ENCODE measurements at regions not wholly inside any gene's neighbourhood (a gene's known extent, or its start where the extent isn't known, plus 50 kb on each side); places are given as distances from the start of the nearest gene placed in this dataset.

DNA sequence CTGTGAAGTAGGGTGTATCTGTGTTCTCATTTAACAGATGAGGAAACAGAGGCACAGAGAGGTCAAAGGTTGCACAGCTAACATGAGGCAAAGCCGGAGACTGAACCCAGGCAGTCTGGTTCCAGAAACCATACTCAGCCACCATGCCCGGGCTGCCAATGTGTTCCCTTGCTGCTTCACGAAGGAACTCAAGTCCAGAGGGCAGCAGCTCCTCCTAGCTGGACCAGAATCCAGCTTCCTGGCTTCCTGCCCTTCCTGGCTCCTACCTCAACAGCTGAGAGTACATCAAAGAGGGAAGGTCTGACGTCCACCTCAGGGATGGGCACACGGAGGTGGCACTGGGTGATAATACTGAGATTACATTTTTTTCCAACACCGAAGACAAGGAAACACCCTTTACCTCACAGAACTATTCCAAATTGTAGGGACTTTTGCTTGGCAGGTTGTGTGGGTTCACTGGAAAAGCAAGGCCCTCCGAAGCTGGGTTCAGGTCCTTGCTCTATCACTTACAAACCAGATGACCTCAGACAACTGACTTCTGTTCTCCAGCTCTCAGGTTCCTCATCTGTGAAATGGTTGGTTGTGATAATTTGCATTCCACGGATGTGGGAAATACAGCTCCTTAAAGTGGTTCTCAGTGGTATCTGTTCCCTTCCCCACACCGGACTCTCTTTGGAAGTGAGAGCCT lies 154.1 kb upstream of the ZMIZ1 start:
- DNase-seq: no peak

DNA sequence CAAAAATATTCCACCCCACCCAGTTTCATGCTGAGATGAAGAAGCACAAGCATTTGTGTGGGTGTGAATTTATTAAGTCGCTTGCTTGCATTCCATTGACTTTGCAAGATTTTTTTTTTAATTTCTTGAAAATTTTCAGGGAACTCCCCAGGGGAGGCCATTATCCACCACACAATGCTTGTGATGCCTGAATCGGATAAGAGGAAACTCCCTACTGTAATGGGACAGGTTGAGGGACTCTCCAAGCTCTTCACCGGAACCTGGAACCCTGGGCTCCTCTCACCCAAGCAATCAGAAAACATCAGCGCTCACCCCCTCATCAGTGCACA lies 153.6 kb upstream of the ZMIZ1 start:
- no peak for DNase-seq

DNA sequence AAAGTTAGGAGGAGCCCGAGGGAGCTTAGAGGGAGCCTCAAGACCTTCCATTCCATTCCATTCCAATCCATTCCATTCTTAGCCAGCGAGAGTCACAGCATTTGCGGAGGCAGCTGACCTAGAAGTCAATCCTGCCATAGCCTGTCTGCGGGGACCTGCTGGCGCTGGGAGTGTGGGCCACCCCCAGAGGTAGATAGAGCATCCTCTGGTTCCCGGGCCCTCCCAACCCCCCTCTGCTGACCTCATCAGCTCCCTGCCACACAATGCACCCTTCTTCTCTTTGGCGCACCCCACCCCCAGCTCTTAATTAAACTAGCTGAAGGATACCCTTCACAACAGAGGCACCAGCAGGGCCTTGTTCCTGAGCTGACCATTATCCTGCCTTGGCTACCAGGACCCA lies 152.5 kb upstream of the ZMIZ1 start:
- DNase-seq: no peak

DNA sequence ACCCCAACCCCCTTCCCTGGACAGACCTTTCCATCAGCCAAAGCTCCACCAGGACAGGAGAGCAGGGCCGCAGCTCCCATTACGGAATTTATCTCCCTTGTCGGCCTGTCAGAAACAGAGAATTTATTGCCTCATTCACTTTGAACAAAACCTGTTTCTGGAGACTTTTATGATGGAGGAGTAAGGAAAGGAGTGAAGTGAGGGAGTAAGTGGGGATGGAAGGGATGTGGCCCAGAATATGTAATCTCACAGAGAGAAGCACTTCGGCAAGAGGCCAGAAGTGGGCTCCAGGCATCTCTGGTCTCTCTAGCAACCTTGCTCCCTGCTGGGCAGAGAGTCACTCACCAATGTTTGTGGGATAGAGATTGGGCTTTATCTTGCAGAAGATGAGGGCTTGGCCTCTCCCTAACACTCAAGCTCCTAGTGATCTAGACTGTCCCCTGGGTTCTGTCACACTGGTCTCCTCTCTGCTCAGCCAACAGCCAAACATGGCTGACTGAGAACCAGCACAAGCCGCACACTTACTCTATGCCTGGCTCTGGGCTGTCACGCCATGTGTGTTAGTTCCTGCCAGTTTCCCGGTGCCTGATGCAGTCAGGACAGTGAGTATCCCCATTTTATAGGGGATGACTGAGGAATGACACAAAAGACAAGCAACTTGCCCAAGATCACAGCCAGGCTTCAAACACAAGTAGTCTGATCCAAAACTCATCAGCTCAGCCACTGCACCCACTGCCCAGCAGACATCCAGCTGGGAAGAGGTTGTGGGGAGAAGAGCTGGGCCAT lies 149.4 kb upstream of the ZMIZ1 start:
- DNase-seq: no peak

DNA sequence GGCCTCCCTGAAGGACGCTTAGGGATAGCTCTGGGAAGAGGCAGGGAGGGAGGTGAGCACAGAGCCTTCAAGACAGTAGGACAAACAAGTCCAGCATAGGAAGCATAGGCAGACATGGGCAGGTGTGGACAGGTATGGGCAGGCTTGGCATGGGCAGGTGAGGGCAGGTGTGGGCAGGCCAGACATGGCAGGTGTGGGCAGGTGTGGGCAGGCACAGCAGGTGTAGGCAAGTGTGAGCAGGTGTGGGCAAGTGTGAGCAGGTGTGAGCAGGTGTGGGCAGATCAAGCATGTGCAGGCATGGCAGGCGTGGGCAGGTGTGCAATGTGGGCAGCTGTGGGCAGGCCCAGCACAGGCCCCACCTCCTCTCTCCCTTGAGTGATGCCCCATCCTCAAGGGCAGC lies 148.8 kb upstream of the ZMIZ1 start:
- no peak for DNase-seq

DNA sequence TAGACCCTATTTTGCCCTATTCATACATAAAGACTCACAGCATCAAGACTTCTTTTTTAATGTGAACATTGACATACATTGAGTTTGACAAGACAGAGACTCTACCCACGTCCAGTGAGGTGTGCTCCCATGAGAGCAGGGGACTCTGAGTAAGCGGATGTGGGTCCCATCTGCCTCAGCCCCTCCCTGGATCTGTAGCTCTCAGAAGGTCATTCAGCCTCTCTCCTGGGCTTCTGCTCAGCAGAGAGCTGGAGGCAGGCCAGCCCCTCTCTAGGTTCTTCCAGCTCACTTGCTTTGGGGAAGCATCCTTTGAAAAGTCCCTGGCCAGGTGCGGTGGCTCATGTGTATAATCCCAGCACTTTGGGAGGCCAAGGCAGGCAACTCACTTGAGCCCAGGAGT lies 146.9 kb upstream of the ZMIZ1 start:
- no peak for DNase-seq

DNA sequence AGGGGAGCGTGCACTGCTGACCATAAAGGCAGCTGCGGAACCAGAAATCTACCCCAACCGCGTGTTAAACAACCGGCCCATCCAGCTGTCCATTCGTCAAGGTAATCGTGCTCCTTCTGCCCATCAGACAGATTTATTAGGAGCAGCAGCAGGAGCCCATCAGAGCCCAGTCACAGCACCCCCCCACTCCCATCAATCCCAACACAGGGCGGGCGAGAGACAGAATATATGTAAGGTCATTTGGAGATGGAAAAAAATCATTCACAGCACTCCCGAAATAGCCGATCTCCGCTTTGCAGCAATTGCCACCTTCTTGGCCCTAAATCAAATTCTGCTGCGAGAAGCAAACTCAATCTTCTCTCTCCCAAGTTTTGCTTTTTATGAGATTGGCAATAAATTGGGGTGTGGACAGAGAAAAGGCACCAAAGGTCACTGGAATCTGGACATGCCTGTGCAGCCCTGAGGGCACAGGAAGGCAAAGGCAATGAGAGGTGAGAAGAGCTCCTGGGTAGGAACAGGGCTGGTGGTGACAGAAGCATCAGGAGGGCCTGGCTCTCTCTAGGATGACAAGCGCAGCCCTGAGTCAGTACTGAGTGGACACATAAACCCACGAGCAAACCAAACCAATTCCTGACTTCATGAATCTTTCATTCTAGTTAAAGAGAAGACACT lies 145.0 kb upstream of the ZMIZ1 start:
- no peak for DNase-seq

DNA sequence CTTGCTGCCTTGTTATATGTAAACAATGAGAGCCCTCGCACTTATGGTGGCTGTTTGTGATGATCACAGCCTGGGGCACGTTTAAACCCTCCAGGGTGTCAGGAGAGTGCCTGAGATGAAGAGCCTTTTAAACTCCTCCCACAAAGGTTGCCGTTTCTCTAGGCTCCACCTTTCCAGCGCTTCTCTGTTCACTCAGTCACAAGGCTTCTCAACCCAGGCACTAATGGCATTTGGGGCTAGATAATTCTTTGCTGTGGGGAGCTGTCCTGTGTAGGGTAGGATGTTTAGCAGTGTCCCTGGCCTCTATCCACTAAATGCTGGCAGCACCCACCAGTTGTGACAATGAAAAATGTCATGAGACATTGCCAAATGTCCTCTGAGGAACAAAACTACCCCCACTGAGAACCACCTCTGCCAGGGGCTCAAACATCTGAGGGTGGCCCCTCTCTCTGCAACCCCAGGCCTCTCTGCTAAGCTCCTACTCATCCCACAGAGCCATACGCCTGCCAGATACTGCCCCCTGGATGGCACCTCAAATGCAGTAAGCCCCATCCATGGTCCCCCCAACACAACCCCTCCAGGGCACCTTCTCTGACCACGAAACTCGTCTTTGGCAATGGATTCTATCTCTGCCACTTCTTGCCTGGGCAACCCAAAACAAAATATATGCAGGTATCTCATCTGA lies 144.3 kb upstream of the ZMIZ1 start:
- no peak for DNase-seq

DNA sequence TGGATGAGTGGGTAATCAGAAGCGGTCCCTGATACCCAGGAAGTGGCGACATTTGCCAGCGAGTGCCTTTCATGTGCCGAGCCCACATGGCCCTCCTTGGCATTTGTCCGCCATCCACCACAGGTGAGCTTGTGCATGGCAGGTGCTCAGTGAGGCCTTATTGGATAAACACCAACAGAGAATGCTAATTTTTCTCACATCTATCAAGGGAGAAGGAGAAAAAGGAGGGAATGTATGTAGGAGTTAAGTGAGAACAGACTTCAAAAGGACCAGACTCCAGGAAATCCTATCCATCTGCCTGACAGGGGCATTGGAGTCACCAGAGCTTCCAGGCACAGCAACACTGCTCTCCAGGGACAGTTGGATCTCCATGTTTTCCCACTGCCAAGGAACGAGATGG lies 143.5 kb upstream of the ZMIZ1 start:
- DNase-seq: no peak

DNA sequence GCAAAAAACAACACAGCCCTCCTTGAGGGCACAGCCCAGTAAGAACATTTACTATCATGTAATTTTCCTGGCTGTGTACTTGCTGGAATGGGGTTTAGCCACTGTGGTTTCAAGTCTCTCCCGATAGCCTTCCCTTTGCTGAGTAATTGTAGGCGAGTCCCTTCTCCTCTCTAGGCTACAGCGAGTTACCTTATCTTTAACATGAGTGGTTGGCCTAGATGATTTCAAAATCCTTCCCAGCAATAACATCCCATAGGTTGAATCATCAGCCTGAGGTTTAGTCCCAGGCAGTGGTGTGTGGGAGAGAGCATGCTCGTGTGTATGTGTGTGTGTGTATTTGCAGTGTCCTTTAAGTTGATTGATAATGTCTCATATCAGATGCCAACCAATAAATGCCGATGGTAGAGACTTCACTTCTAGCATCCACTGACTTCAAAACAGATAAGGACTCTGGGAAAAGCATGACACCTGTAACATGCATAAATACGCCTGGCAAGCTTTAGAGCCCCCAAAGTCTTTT lies 142.9 kb upstream of the ZMIZ1 start:
- no peak for DNase-seq

DNA sequence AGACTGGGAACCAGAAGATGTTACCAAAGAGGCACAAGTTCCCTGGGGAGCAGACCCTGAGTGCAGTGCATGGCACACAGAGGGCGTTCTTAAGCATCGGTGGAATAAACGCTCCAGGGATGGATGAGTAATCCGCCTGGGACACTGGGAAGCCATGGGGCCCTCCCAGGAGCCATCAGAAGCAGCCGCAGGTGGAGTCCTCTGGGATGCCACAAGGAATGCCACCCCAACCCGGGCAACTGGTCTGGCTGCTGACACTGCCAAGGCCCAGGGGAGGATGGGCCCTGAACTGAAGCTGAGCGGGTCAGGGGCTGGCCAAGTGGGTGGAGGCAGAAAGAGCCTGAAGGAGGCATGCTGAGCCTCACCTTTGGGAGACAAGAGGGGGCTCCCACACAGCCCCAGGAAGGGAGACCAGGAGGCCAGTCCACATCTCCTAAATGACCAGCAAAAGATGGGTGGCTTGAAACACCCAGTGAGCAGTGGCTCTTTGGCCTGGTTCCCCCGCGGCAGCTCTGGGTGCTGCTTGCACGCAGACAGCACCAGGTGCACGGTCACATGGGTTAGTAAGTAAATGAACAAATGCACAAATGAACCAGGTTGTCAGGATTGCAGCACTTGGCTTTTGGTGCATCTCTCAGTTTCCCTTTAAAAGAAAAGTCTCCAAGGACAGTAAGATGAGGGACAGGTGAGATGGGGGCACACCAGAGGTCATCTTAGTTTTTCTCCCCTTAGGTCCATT lies 141.3 kb upstream of the ZMIZ1 start:
- DNase-seq: no peak

DNA sequence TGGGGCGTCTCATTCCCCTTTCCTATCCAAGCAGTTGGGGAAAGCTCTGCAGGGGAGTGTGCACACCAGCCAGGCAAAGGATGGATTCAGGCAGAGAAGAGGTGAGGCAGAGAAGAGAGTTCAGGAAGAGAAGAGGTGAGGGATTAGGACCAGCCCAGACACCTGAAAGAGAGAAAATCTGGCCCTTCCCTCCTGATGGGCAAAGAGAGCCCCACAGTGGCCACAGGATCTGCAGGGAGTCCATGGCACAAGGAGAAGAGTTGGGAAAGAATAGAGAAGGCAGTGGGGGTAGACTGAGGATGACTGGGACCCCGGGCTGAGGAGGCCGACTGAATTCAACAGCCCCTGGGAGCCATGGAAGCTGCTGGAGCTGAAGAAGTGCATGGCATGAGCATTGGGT lies 140.4 kb upstream of the ZMIZ1 start:
- no peak for DNase-seq

DNA sequence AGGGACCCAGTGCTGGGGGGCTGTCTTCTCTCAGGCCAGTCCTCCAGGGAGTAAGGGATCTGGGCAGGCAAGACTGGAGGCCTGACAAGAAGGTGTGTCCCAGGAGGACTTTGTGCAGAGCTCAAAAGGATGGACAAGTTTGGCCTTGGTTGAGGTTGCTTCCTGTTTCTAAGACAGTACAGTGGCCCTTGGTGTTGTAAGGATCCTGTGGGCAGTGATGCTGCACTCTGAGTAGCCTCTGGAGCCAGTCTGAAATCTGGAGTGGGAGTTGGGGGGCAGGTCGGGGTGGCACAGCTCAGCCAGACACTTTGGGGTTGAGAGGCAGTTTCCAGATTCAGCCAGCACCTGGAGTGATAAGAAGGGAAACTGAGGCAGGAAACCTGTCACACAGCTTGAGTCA lies 139.2 kb upstream of the ZMIZ1 start:
- no peak for DNase-seq

DNA sequence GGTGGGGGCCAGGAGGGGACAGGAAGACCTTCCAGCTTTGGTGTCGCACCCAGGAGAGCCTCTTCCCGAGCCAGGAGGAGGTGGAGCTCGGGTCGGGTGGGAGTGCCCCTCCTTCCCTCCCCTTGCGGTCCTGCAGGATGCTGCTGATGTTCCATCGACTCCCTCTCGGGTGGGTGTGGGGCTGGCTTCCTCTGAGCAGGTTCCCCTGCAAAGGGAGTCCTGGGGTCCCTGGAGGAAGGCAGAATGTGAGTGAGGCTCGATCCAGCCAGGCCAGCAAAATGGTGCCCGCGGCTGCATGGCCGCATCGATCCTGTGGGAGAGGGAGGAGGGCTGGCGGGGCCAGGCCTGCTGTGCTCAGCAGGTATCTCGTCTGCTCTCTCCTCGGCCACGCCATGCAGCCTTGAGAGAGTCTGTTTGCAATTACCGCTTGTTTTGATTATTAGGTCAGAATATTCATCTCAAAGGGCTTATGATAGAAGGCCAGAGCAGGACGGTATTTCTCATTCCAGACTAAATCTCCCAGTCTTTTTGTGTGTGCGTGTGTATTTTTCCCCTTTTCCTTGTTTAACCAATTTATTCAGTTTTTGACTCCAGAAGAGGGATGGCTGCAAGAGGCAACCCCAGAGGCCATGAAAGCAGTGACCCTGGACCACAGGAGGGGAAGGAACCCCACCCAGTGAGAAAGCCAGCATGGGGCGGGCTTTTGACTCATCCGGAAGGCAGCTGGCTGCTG lies 137.3 kb upstream of the ZMIZ1 start:
- DNase-seq: no peak

DNA sequence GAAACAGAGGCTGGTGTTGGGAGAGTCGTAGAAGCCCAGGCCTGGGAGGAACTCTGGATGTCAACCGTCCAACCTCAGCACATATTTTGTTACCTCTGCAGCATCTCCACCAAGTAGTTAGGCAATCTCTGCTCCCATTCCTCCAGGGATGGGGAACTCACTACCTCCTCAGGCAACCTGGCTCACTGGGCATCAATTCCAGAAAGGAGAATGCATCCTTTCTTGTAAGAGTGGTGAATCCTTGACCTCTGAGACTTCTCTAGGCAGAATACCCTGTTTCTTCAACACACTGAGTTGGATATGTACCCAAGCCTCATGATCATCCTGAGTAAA lies 136.7 kb upstream of the ZMIZ1 start:
- DNase-seq: no peak

DNA sequence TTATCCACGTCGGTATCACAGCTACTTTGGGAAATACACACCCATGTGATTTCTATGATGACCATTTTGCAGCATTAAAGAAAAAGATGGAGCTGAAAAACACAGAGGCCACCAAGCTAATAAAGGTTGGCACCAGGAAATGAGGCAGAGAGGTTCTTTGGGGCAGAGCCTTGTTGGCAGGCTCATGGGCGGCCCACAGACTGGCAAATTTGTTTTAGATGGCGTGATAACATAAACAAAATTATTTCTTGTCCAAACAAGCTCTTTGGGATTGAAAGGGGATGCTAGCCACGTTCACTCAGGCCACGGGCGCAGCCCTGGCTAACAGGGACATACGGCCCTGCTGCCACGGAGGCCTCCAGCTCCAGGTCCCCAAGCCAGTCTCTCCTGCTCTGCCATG lies 135.9 kb upstream of the ZMIZ1 start:
- no peak for DNase-seq

DNA sequence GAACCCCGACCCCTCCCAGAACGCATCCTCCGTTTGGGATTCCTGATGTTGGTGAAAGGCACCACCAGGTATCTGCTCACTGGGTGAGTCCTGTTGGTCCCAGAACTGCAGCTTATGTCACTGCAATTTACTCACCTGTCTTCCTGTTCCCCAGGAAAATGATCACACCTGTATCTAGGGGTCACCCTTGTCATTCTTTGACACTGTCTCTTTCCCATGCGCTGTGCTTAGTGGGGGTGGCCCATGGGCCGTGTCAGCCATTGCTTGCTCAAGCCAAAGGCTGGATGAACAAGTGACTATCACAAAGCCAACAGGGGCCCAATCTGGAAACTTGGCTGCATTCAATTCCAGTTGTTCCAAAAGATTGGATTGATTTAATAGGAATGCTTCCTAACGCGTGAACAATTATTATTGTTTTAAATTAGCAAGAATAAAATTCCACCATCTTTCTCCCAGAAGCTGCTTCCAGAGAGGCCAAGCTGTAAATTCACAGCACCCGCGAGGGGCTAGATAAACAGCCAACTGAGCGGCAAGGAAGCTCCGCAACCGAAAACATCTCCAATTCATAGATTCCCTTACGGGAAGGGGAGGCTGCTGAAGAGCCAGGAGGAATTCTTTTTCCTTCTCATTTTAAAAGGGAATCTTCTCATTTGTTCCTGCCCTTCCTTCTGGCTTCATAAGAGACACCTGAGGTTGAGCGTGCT lies 134.8 kb upstream of the ZMIZ1 start:
- DNase-seq: no peak

DNA sequence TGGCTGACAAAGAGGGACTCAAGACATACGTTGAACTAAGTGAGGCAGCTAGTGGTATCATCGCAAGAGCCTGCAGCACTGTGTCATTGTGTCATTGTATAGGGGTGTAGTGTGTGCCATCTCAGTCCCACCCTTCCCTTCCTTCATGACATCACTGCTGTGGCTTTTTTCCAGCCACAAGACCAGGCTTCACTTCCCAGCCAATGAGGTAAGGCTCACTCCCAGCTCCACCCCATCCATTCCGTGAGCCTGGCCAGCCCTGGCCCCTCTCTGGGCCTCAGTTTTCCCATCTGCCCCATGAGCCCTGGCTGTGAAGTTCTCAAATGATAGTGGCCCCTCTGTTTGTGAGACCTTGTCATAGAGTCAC lies 134.3 kb upstream of the ZMIZ1 start:
- no peak for DNase-seq

DNA sequence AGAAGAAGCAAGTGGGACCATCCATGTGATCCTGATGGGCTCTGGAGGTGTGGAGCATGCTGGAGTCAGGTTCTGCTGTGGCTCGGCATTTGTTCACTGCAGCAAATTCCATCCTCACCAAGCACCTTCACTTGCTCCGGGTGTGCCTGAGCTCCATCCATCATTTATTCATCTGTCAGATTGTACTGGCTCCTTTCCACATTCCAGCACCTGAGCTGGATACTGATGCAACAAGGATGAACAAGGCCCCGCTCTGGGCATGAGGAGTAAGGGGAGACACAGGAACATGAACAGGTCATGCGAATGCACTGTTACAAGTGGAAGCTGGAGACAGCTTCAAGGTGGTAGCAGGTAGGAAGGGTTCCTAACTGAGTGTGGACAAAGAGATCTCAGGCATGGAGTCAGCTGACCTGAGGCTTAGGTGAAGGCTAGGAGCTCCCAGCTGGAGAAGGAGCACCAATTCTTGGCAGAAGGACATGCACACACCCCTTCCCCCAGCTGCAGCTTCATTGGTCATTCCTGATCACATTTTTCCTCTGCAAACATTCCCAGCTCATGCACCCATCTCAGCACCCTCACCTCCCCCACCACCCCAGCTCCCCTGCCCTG lies 133.7 kb upstream of the ZMIZ1 start:
- DNase-seq: no peak

DNA sequence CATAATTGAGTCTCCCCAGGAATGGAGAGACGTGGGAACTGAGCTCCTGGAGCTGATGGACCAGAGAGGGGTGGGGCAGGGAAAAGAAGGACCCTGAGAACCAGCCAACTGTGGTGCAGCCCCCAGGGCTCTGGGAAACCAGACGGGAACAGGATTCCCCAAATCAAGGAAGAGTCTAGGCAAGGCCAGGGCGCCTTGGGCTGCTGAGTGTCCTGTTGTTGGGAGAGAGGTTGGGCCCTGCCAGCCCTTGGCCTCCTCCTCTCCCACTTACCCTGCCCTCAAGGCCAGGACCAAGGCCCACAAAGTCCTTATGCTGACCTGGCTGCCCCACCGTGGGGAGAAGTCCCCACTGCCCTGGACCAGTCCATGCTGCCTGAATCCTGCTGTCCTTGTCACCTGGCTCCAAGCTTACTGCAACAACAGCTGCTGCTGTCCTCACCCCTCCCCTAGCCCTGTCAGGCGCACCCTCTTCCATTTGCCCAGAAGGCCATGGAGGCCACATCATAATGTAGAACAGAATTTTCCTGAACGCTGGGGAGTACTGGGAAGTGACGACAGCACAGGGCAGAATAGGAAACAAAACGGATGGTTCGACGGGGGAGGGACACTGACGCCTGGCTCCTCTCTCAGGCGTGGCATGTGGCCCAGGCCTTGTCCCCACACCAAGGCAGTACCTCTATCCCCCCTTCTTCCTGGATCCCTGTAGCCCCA lies 132.9 kb upstream of the ZMIZ1 start:
- DNase-seq: no peak
